ENCODE measurements at regions not wholly inside any gene's neighbourhood (a gene's known extent, or its start where the extent isn't known, plus 50 kb on each side); places are given as distances from the start of the nearest gene placed in this dataset.
"Not testable (repeated sequence)": the region's sequence is repeated elsewhere in the genome, so short reads cannot be mapped to it uniquely, and the experiment has no call there.

DNA sequence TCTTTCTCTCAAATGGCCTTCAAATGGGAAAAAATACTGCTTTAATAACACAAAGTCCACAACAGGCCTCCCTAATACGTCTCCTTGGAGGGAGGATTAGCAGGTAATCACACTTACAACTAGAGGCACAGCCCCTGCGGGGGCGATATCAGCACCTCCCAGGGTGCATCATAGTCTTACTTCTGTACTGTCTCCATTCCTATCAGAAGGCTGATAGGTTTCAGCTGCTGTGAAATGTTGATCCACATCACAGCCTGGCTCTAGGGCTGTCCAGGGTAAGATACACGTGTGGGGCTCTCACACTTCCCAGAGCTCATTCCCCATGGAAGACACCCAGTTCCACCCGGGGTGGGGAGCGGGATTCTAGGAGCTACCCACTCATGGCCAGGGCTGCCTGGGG is 139.1 kb upstream of the SFSWAP start:
- TF ChIP-seq CTCF (IDR thresholded peaks at IDR 0.05; ENCODE audit: control insufficient read depth, insufficient read depth, low read depth, low read length, missing control alignments): no peak
- no peak for DNase-seq (ENCODE audit: low read depth)
- H3K4me3 ChIP-seq (ENCODE audit: control insufficient read depth, low read depth, low read length): no peak overlapping the region

GRCh38 chr12:131572626-131573025 is 138.3 kb upstream of the SFSWAP start:
- no peak for DNase-seq (ENCODE audit: low read depth)
- TF ChIP-seq CTCF (IDR thresholded peaks at IDR 0.05; ENCODE audit: control insufficient read depth, insufficient read depth, low read depth, low read length, missing control alignments): no peak
- no peak overlapping the region for H3K4me3 ChIP-seq (ENCODE audit: control insufficient read depth, low read depth, low read length)

DNA sequence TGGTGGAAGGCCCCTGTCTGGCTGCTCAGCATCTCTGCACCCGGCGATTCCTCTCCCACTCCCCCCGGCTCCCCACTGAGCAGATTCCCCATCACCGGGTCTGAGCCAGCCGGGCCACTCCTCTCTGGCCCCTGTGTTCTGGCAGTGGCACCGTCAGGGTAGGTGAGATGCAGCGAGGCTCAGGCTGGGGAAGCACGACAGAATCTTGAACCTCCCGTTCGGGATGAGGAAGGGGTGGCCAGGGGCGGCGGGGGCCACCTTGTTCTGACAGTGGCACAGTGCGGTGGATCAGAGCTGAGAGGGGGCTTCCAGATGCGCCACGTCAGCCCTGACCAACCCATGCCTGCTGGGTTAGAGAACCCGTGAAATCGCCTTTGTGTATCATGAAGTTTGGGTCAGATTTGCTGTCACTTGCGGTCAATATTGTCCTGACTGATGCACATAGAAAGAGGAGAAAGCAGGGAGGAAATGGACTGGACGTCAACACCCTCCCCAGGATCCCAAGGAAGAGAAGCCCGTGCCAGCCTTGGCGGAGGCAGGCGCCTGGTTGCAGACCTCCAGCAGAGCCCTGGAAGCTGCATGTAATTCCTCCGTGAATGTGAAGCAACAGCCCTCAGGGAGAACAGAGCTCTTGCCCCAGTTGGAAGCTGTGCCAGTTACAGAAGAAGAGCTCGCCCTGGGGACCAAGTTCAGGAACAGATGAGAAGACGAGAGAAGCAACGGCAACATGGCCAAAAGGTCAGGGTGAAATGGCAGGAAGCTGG is 137.1 kb upstream of the SFSWAP start:
- TF ChIP-seq CTCF (IDR thresholded peaks at IDR 0.05; ENCODE audit: control insufficient read depth, insufficient read depth, low read depth, low read length, missing control alignments): no peak
- H3K4me3 ChIP-seq (ENCODE audit: control insufficient read depth, low read depth, low read length): no peak overlapping the region
- no peak for DNase-seq (ENCODE audit: low read depth)

GRCh38 chr12:131574395-131574771 is 136.5 kb upstream of the SFSWAP start:
- no peak for TF ChIP-seq CTCF (IDR thresholded peaks at IDR 0.05; ENCODE audit: control insufficient read depth, insufficient read depth, low read depth, low read length, missing control alignments)
- DNase-seq (ENCODE audit: low read depth): no peak
- H3K4me3 ChIP-seq (ENCODE audit: control insufficient read depth, low read depth, low read length): no peak overlapping the region

DNA sequence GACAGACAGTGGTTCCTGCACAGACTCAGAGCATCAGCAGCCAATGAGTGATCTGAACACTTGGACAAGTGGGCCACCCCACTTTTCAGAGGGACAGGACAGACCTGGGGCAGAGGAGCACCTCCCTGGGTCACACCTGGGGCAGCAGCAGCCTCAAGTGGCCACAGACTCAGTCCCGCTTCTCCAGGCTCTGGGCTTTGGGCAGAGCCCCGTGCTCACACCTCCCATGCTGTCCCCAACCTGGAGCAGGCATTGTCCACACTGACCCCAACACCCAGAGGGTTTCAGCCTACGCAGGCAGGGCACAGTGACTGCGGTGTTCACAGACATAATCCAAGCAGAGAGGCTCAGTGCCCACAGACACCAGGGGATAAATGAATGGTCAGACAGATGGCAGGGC is 135.5 kb upstream of the SFSWAP start:
- no peak for DNase-seq (ENCODE audit: low read depth)
- TF ChIP-seq CTCF (IDR thresholded peaks at IDR 0.05; ENCODE audit: control insufficient read depth, insufficient read depth, low read depth, low read length, missing control alignments): no peak
- no peak overlapping the region for H3K4me3 ChIP-seq (ENCODE audit: control insufficient read depth, low read depth, low read length)

- not testable (repeated sequence) for DNase-seq (ENCODE audit: low read depth); H3K4me3 ChIP-seq (ENCODE audit: control insufficient read depth, low read depth, low read length)
Observed at GRCh38 chr12:131576734-131577133, 134.2 kb upstream of the SFSWAP start.

- DNase-seq (ENCODE audit: low read depth): no peak
- no peak for TF ChIP-seq CTCF (IDR thresholded peaks at IDR 0.05; ENCODE audit: control insufficient read depth, insufficient read depth, low read depth, low read length, missing control alignments)
- H3K4me3 ChIP-seq (ENCODE audit: control insufficient read depth, low read depth, low read length): no peak overlapping the region
Observed at GRCh38 chr12:131577766-131578165, 133.1 kb upstream of the SFSWAP start.
